GM23338 (cell line): ENCODE measurements at regions not wholly inside any gene's neighbourhood (a gene's known extent, or its start where the extent isn't known, plus 50 kb on each side); places are given as distances from the start of the nearest gene placed in this dataset.

Source experiments
- ATAC-seq: fragments of 200-7000 bp; cut with Tn5 transposase; 3 replicates; pipeline ENCODE4 v1.9.1; 2020
- DNase-seq: peaks from one replicate; pipeline ENCODE4 v3.0.0-alpha.2; 2015; ENCODE audit warnings: low spot score
- H2AFZ ChIP-seq: fragments of 200-600 bp; sonication (generic); 2 replicates; pipeline ENCODE4 v1.8.0; 2016; ENCODE audit warnings: antibody characterized with exemption, mild to moderate bottlenecking, moderate library complexity
- H3F3A ChIP-seq: fragments of 200-600 bp; sonication (generic); replicated peaks from 2 replicates; pipeline ENCODE4 v1.8.0; 2017; ENCODE audit warnings: antibody characterized with exemption, mixed run types, low read depth
- H3K27ac ChIP-seq: fragments of 200-600 bp; sonication (generic); 2 replicates; pipeline ENCODE4 v1.6.1; 2016; ENCODE audit warnings: low read depth
- H3K27me3 ChIP-seq: fragments of 200-600 bp; sonication (generic); 2 replicates; pipeline ENCODE4 v1.8.0; 2016; ENCODE audit warnings: mild to moderate bottlenecking, mixed run types, moderate library complexity; ENCODE audit not compliant: insufficient read depth
- H3K36me3 ChIP-seq: fragments of 200-600 bp; sonication (generic); 2 replicates; pipeline ENCODE4 v1.8.0; 2016; ENCODE audit warnings: mild to moderate bottlenecking; ENCODE audit not compliant: insufficient read depth
- H3K4me1 ChIP-seq: fragments of 200-600 bp; sonication (generic); 2 replicates; pipeline ENCODE4 v1.8.0; 2016; ENCODE audit warnings: mild to moderate bottlenecking, moderate library complexity; ENCODE audit not compliant: insufficient read depth
- H3K4me2 ChIP-seq: fragments of 200-600 bp; sonication (generic); 2 replicates; pipeline ENCODE4 v1.7.1; 2017; ENCODE audit warnings: mixed run types
- H3K4me3 ChIP-seq: fragments of 200-600 bp; sonication (generic); 2 replicates; pipeline ENCODE4 v1.6.1; 2016; ENCODE audit warnings: mixed run types
- H3K79me2 ChIP-seq: fragments of 200-600 bp; sonication (generic); replicated peaks from 2 replicates; pipeline ENCODE4 v1.8.0; 2017; ENCODE audit warnings: mild to moderate bottlenecking; ENCODE audit not compliant: insufficient read depth
- H3K9me2 ChIP-seq: fragments of 200-600 bp; sonication (generic); 2 replicates; pipeline ENCODE4 v1.8.0; 2017; ENCODE audit not compliant: insufficient read depth
- H4K20me1 ChIP-seq: fragments of 200-600 bp; sonication (generic); replicated peaks from 2 replicates; pipeline ENCODE4 v1.8.0; 2017; ENCODE audit warnings: mild to moderate bottlenecking; ENCODE audit not compliant: insufficient read depth
- H3K27ac Mint-ChIP-seq: 2 replicates; pipeline ENCODE4 v1.8.0; 2020; ENCODE audit warnings: inconsistent platforms, mild to moderate bottlenecking, moderate library complexity, mixed read lengths
- H3K27me3 Mint-ChIP-seq: 3 replicates; pipeline ENCODE4 v1.8.0; 2022; ENCODE audit warnings: low read depth, mild to moderate bottlenecking, moderate library complexity, mixed read lengths, inconsistent platforms; ENCODE audit not compliant: insufficient read depth, poor library complexity
- H3K36me3 Mint-ChIP-seq: 3 replicates; pipeline ENCODE4 v1.8.0; 2021; ENCODE audit warnings: low read depth, mild to moderate bottlenecking, inconsistent platforms, moderate library complexity, mixed read lengths
- H3K4me1 Mint-ChIP-seq: 3 replicates; pipeline ENCODE4 v1.8.0; 2020; ENCODE audit warnings: mild to moderate bottlenecking, inconsistent platforms, mixed read lengths
- H3K4me3 Mint-ChIP-seq: 3 replicates; pipeline ENCODE4 v1.8.0; 2021; ENCODE audit warnings: moderate library complexity, mild to moderate bottlenecking, inconsistent platforms, mixed read lengths
- H3K9me3 Mint-ChIP-seq: 3 replicates; pipeline ENCODE4 v1.8.0; 2020; ENCODE audit warnings: moderate library complexity, mild to moderate bottlenecking, inconsistent platforms, mixed read lengths
- CREB1 ChIP-seq: fragments of 250-450 bp; sonication (Bioruptor Pico); IDR thresholded peaks from 2 replicates; pipeline ENCODE4 v1.5.0; 2020; ENCODE audit warnings: low read depth, mild to moderate bottlenecking, moderate library complexity
- EZH2 ChIP-seq: fragments of 200-600 bp; sonication (generic); IDR thresholded peaks from one replicate; pipeline ENCODE4 v1.8.0; 2017; ENCODE audit warnings: antibody characterized with exemption, mild to moderate bottlenecking, low read depth; ENCODE audit not compliant: unreplicated experiment
- JUNB ChIP-seq: IDR thresholded peaks from one replicate; pipeline ENCODE4 v1.6.1; 2016; ENCODE audit warnings: antibody characterized with exemption; ENCODE audit not compliant: unreplicated experiment
- NANOG ChIP-seq: IDR thresholded peaks from 2 replicates; pipeline ENCODE4 v1.6.1; 2016; ENCODE audit warnings: antibody characterized with exemption, borderline replicate concordance
- POLR2AphosphoS5 ChIP-seq: IDR thresholded peaks from 2 replicates; pipeline ENCODE4 v1.6.1; 2016; ENCODE audit warnings: antibody characterized with exemption, low read depth
- STAT1 ChIP-seq: IDR thresholded peaks from one replicate; pipeline ENCODE4 v1.6.1; 2016; ENCODE audit warnings: antibody characterized with exemption; ENCODE audit not compliant: unreplicated experiment
- ZNF114 ChIP-seq: fragments of 250-450 bp; sonication (Bioruptor Pico); IDR thresholded peaks from 2 replicates; pipeline ENCODE4 v1.5.0; 2020; ENCODE audit warnings: mild to moderate bottlenecking, moderate library complexity
- ZNF331 ChIP-seq: fragments of 250-450 bp; sonication (Bioruptor Pico); IDR thresholded peaks from 2 replicates; pipeline ENCODE4 v1.5.0; 2020; ENCODE audit warnings: low read depth, mild to moderate bottlenecking, moderate library complexity
- TF ChIP-seq, protein P1 (sequence below): IDR thresholded peaks from 2 replicates; pipeline ENCODE4 v1.6.1; 2016; ENCODE audit warnings: antibody characterized with exemption
- TF ChIP-seq, protein P2 (sequence below): fragments of 250-450 bp; sonication (Bioruptor Pico); IDR thresholded peaks from 2 replicates; pipeline ENCODE4 v1.5.0; 2020; ENCODE audit warnings: mild to moderate bottlenecking, moderate library complexity
- TF ChIP-seq, protein P3 (sequence below): IDR thresholded peaks from one replicate; pipeline ENCODE4 v1.6.1; 2018; ENCODE audit warnings: antibody characterized with exemption; ENCODE audit not compliant: unreplicated experiment

DNA sequence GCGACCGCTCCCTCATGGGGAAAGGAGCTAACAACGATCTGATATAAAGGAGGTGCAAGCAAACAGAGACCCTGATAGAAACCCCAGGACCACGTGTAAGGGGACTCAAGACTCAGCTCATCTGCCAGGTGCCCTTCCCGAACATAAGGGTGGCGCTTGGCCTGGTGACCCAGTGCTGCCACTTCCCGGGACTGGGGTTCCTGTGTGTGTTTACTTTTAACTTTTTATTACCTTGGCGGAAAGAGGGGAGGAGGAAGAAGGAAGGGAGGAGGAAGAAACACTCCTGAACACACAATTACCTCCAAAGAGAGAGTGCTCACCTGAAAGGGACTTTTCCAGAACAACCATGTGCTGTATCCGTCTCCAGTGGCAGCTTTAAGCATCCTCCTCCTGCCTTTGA is 56.5 kb upstream of the EDAR start:
- Histone ChIP-seq H3F3A (no peaks in the 10 kb centered on the region), H3K9me2 (no peaks in the 10 kb centered on the region), H3K4me3 (no peak overlapping the region), H3K79me2 (no peaks in the 10 kb centered on the region), H4K20me1 (no peaks in the 10 kb centered on the region), H2AFZ (peak overlapping the region; percentile 66; the same call in 1 of the 2 replicates), H3K27me3 (no peaks in the 10 kb centered on the region), H3K27ac (no peak overlapping the region), H3K36me3 (no peaks in the 10 kb centered on the region; the same call in 1 of the 2 replicates), H3K4me1 (no peaks in the 10 kb centered on the region), H3K4me2 (no peak overlapping the region)
- no peaks in the 10 kb centered on the region for H3K4me1 Mint-ChIP-seq
- H3K4me3 Mint-ChIP-seq = no peak overlapping the region
- DNase-seq (no peak), ATAC-seq (no peak)
- H3K36me3 Mint-ChIP-seq = no peaks in the 10 kb centered on the region
- H3K27me3 Mint-ChIP-seq = peaks cover 3% of the 10 kb centered on the region
- H3K9me3 Mint-ChIP-seq = no peaks in the 10 kb centered on the region; the same call in 2 of the 3 replicates
- TF ChIP-seq POLR2AphosphoS5 (no peak), EZH2 (no peak), ZNF114 (CRISPR knock-in tag) (no peak), JUNB (no peak)
- no peak overlapping the region for H3K27ac Mint-ChIP-seq

DNA sequence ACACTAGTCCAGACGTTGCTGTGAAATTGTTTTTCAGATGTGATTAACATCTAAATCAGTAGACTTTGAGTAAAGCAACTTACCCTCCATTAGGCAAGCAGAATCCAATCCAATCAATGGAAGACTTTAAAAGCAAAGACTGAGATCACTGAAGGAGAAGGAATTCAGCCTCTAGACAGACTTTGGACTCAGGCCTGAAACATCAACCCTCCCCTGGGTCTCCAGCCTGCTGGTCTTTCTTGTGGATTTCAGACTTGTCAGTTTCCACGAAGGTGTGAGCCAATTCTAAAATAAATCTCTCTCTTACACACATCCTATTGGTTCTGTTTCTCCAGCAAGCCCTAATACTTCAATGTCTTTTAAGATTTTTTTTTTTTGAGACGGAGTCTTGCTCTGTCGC is 50.0 kb upstream of the EDAR start:
- ATAC-seq (no peak), DNase-seq (no peak)
- no peaks in the 10 kb centered on the region for H3F3A ChIP-seq
- H3K4me2 ChIP-seq = no peak overlapping the region
- no peaks in the 10 kb centered on the region for H4K20me1 ChIP-seq
- no peaks in the 10 kb centered on the region for H3K4me1 ChIP-seq
- H2AFZ ChIP-seq = no peak overlapping the region
- no peaks in the 10 kb centered on the region; the same call in 1 of the 2 replicates for H3K36me3 ChIP-seq
- Mint-ChIP-seq H3K4me3 (no peak overlapping the region), H3K4me1 (no peaks in the 10 kb centered on the region), H3K36me3 (no peaks in the 10 kb centered on the region), H3K9me3 (no peaks in the 10 kb centered on the region), H3K27ac (no peak overlapping the region), H3K27me3 (peaks cover 3% of the 10 kb centered on the region)
- no peaks in the 10 kb centered on the region for H3K9me2 ChIP-seq
- H3K4me3 ChIP-seq = no peak overlapping the region
- no peaks in the 10 kb centered on the region for H3K27me3 ChIP-seq
- H3K79me2 ChIP-seq = no peaks in the 10 kb centered on the region
- no peak overlapping the region for H3K27ac ChIP-seq
- no peak for TF ChIP-seq CREB1 (CRISPR knock-in tag)
- TF ChIP-seq, protein P1, sequence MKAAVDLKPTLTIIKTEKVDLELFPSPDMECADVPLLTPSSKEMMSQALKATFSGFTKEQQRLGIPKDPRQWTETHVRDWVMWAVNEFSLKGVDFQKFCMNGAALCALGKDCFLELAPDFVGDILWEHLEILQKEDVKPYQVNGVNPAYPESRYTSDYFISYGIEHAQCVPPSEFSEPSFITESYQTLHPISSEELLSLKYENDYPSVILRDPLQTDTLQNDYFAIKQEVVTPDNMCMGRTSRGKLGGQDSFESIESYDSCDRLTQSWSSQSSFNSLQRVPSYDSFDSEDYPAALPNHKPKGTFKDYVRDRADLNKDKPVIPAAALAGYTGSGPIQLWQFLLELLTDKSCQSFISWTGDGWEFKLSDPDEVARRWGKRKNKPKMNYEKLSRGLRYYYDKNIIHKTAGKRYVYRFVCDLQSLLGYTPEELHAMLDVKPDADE = no peak
- TF ChIP-seq ZNF331 = no peak
- TF ChIP-seq, protein P2, sequence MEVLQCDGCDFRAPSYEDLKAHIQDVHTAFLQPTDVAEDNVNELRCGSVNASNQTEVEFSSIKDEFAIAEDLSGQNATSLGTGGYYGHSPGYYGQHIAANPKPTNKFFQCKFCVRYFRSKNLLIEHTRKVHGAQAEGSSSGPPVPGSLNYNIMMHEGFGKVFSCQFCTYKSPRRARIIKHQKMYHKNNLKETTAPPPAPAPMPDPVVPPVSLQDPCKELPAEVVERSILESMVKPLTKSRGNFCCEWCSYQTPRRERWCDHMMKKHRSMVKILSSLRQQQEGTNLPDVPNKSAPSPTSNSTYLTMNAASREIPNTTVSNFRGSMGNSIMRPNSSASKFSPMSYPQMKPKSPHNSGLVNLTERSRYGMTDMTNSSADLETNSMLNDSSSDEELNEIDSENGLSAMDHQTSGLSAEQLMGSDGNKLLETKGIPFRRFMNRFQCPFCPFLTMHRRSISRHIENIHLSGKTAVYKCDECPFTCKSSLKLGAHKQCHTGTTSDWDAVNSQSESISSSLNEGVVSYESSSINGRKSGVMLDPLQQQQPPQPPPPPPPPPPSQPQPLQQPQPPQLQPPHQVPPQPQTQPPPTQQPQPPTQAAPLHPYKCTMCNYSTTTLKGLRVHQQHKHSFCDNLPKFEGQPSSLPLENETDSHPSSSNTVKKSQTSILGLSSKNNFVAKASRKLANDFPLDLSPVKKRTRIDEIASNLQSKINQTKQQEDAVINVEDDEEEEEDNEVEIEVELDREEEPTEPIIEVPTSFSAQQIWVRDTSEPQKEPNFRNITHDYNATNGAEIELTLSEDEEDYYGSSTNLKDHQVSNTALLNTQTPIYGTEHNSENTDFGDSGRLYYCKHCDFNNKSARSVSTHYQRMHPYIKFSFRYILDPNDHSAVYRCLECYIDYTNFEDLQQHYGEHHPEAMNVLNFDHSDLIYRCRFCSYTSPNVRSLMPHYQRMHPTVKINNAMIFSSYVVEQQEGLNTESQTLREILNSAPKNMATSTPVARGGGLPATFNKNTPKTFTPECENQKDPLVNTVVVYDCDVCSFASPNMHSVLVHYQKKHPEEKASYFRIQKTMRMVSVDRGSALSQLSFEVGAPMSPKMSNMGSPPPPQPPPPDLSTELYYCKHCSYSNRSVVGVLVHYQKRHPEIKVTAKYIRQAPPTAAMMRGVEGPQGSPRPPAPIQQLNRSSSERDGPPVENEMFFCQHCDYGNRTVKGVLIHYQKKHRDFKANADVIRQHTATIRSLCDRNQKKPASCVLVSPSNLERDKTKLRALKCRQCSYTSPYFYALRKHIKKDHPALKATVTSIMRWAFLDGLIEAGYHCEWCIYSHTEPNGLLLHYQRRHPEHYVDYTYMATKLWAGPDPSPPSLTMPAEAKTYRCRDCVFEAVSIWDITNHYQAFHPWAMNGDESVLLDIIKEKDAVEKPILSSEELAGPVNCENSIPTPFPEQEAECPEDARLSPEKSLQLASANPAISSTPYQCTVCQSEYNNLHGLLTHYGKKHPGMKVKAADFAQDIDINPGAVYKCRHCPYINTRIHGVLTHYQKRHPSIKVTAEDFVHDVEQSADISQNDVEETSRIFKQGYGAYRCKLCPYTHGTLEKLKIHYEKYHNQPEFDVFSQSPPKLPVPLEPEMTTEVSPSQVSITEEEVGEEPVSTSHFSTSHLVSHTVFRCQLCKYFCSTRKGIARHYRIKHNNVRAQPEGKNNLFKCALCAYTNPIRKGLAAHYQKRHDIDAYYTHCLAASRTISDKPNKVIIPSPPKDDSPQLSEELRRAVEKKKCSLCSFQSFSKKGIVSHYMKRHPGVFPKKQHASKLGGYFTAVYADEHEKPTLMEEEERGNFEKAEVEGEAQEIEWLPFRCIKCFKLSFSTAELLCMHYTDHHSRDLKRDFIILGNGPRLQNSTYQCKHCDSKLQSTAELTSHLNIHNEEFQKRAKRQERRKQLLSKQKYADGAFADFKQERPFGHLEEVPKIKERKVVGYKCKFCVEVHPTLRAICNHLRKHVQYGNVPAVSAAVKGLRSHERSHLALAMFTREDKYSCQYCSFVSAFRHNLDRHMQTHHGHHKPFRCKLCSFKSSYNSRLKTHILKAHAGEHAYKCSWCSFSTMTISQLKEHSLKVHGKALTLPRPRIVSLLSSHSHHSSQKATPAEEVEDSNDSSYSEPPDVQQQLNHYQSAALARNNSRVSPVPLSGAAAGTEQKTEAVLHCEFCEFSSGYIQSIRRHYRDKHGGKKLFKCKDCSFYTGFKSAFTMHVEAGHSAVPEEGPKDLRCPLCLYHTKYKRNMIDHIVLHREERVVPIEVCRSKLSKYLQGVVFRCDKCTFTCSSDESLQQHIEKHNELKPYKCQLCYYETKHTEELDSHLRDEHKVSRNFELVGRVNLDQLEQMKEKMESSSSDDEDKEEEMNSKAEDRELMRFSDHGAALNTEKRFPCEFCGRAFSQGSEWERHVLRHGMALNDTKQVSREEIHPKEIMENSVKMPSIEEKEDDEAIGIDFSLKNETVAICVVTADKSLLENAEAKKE (CRISPR knock-in tag) = no peak
- no peak for TF ChIP-seq STAT1
- TF ChIP-seq NANOG = no peak
- no peak for TF ChIP-seq EZH2
- TF ChIP-seq POLR2AphosphoS5 = no peak
- TF ChIP-seq JUNB = no peak
- TF ChIP-seq, protein P3, sequence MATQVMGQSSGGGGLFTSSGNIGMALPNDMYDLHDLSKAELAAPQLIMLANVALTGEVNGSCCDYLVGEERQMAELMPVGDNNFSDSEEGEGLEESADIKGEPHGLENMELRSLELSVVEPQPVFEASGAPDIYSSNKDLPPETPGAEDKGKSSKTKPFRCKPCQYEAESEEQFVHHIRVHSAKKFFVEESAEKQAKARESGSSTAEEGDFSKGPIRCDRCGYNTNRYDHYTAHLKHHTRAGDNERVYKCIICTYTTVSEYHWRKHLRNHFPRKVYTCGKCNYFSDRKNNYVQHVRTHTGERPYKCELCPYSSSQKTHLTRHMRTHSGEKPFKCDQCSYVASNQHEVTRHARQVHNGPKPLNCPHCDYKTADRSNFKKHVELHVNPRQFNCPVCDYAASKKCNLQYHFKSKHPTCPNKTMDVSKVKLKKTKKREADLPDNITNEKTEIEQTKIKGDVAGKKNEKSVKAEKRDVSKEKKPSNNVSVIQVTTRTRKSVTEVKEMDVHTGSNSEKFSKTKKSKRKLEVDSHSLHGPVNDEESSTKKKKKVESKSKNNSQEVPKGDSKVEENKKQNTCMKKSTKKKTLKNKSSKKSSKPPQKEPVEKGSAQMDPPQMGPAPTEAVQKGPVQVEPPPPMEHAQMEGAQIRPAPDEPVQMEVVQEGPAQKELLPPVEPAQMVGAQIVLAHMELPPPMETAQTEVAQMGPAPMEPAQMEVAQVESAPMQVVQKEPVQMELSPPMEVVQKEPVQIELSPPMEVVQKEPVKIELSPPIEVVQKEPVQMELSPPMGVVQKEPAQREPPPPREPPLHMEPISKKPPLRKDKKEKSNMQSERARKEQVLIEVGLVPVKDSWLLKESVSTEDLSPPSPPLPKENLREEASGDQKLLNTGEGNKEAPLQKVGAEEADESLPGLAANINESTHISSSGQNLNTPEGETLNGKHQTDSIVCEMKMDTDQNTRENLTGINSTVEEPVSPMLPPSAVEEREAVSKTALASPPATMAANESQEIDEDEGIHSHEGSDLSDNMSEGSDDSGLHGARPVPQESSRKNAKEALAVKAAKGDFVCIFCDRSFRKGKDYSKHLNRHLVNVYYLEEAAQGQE = no peak
